ENCODE measurements at regions not wholly inside any gene's neighbourhood (a gene's known extent, or its start where the extent isn't known, plus 50 kb on each side); places are given as distances from the start of the nearest gene placed in this dataset.
A peak's percentile ranks its signal among the peaks of the same experiment; 100 is the strongest.
"Not testable (repeated sequence)": the region's sequence is repeated elsewhere in the genome, so short reads cannot be mapped to it uniquely, and the experiment has no call there.

- not testable (repeated sequence) for H3K56ac ChIP-seq (ENCODE audit: insufficient read length, low read depth, low read length); H3K36me3 Mint-ChIP-seq (ENCODE audit: insufficient read depth in 1 of 3, low read depth in 3 of 3); H3K79me2 ChIP-seq (ENCODE audit: insufficient read depth, low read length); H4K20me1 ChIP-seq (ENCODE audit: control insufficient read depth, insufficient read depth, insufficient read length); H3T11ph ChIP-seq (ENCODE audit: low read length); H3K27me3 Mint-ChIP-seq (ENCODE audit: low read depth); H3K4ac ChIP-seq (ENCODE audit: low read depth, low read length); H2BK5ac ChIP-seq (ENCODE audit: insufficient read length, low read length); H2BK12ac ChIP-seq (ENCODE audit: insufficient read length, low read depth, low read length); H3K79me1 ChIP-seq (ENCODE audit: insufficient read depth, low read depth, low read length, poor library complexity, severe bottlenecking); H2BK120ac ChIP-seq (ENCODE audit: low read depth, low read length, poor library complexity, severe bottlenecking); H4K91ac ChIP-seq (ENCODE audit: insufficient read length, low read depth, low read length); H3K27me3 ChIP-seq (ENCODE audit: insufficient read depth, low read length); H2BK15ac ChIP-seq (ENCODE audit: low read depth, low read length); H4K8ac ChIP-seq (replicated peaks; ENCODE audit: insufficient read length, low read depth, low read length); H3K23ac ChIP-seq (ENCODE audit: insufficient read length, low read depth, low read length); H2BK20ac ChIP-seq (ENCODE audit: low read depth, low read length, poor library complexity, severe bottlenecking); H3K4me1 ChIP-seq (ENCODE audit: insufficient read depth, low read length); H3K9me3 Mint-ChIP-seq; H2AFZ ChIP-seq (ENCODE audit: low read length); H2AK5ac ChIP-seq (ENCODE audit: insufficient read length, low read length); H3K23me2 ChIP-seq (ENCODE audit: insufficient read length, low read depth, low read length, poor library complexity, severe bottlenecking); H3K9me3 ChIP-seq (ENCODE audit: control insufficient read depth, low read depth, low read length); H4K5ac ChIP-seq (ENCODE audit: insufficient read length, low read depth, low read length)
- DNase-seq = peak; percentile 96
- Histone ChIP-seq H3K4me2 (ENCODE audit: insufficient read depth, insufficient read length, low read length) (peak overlapping the region; percentile 46), H3K9ac (ENCODE audit: extremely low read depth, insufficient read length, low read length) (peak overlapping the region; percentile 46), H3K14ac (ENCODE audit: insufficient read depth, low read length) (peak overlapping the region; percentile 66; the same call in 1 of the 2 replicates), H3K18ac (ENCODE audit: insufficient read length, low read depth, low read length) (peak overlapping the region; percentile 32), H3K27ac (ENCODE audit: insufficient read length, low read depth, low read length) (peak overlapping the region; percentile 43)
- Mint-ChIP-seq H3K4me1 (peaks cover 8 to 11% of the 10 kb centered on the region in 2 experiments), H3K4me3 (peak overlapping the region; percentile 79 to 82), H3K27ac (peak overlapping the region; percentile 96 to 99 (median 98))
- no CpG with 5 or more reads among the region's 91 CpGs for WGBS (ENCODE audit: extremely low coverage, insufficient read length, low lambda C conversion rate)
Measured at GRCh38 chr16:29594926-29595838, 67.9 kb upstream of the SPN start.

GRCh38 chr16:29597030-29597429 lies 66.0 kb upstream of the SPN start:
- not testable (repeated sequence) for H3K4me3 Mint-ChIP-seq; H4K20me1 ChIP-seq (ENCODE audit: control insufficient read depth, insufficient read depth, insufficient read length); H3T11ph ChIP-seq (ENCODE audit: low read length); H4K5ac ChIP-seq (ENCODE audit: insufficient read length, low read depth, low read length); H3K27me3 Mint-ChIP-seq (ENCODE audit: low read depth); H3K9ac ChIP-seq (ENCODE audit: extremely low read depth, insufficient read length, low read length); H2BK20ac ChIP-seq (ENCODE audit: low read depth, low read length, poor library complexity, severe bottlenecking); H4K91ac ChIP-seq (ENCODE audit: insufficient read length, low read depth, low read length); H2AFZ ChIP-seq (ENCODE audit: low read length); H2BK12ac ChIP-seq (ENCODE audit: insufficient read length, low read depth, low read length); DNase-seq; H3K79me1 ChIP-seq (ENCODE audit: insufficient read depth, low read depth, low read length, poor library complexity, severe bottlenecking); H3K9me3 Mint-ChIP-seq; H3K4me2 ChIP-seq (ENCODE audit: insufficient read depth, insufficient read length, low read length); H3K79me2 ChIP-seq (ENCODE audit: insufficient read depth, low read length); H3K23me2 ChIP-seq (ENCODE audit: insufficient read length, low read depth, low read length, poor library complexity, severe bottlenecking); H4K8ac ChIP-seq (replicated peaks; ENCODE audit: insufficient read length, low read depth, low read length); H3K9me3 ChIP-seq (ENCODE audit: control insufficient read depth, low read depth, low read length); H3K23ac ChIP-seq (ENCODE audit: insufficient read length, low read depth, low read length); H3K18ac ChIP-seq (ENCODE audit: insufficient read length, low read depth, low read length); H3K27me3 ChIP-seq (ENCODE audit: insufficient read depth, low read length); H3K14ac ChIP-seq (ENCODE audit: insufficient read depth, low read length); H3K36me3 Mint-ChIP-seq (ENCODE audit: insufficient read depth in 1 of 3, low read depth in 3 of 3); H3K56ac ChIP-seq (ENCODE audit: insufficient read length, low read depth, low read length); H3K27ac Mint-ChIP-seq; H2BK120ac ChIP-seq (ENCODE audit: low read depth, low read length, poor library complexity, severe bottlenecking); H2BK5ac ChIP-seq (ENCODE audit: insufficient read length, low read length); H3K27ac ChIP-seq (ENCODE audit: insufficient read length, low read depth, low read length); H2BK15ac ChIP-seq (ENCODE audit: low read depth, low read length); H2AK5ac ChIP-seq (ENCODE audit: insufficient read length, low read length); H3K4ac ChIP-seq (ENCODE audit: low read depth, low read length); H3K4me1 ChIP-seq (ENCODE audit: insufficient read depth, low read length)
- WGBS (ENCODE audit: extremely low coverage, insufficient read length, low lambda C conversion rate) = no CpG with 5 or more reads among the region's 7 CpGs
- H3K4me1 Mint-ChIP-seq = peaks cover 13 to 21% of the 10 kb centered on the region in 2 experiments
